Astrocyte (in vitro differentiated cells and primary cell): ENCODE measurements at regions not wholly inside any gene's neighbourhood (a gene's known extent, or its start where the extent isn't known, plus 50 kb on each side); places are given as distances from the start of the nearest gene placed in this dataset.

Experiments
- DNase-seq: peaks from one replicate; pipeline ENCODE4 v3.0.0-alpha.2; 2010; ENCODE audit warnings: low read depth
- FAIRE-seq: peaks from 2 replicates; lab custom pipeline; 2011; peaks lifted over from hg19 to GRCh38; lab: Jason Lieb, UNC
- H2AFZ ChIP-seq: 2 replicates; pipeline ENCODE4 v1.6.0; 2012; ENCODE audit warnings: low read depth, low read length, inconsistent platforms
- H3K27ac ChIP-seq: 2 replicates; pipeline ENCODE4 v1.5.1; 2011; ENCODE audit warnings: low read depth, low read length, inconsistent platforms
- H3K27me3 ChIP-seq: 2 replicates; pipeline ENCODE4 v1.6.0; 2011; ENCODE audit warnings: low read length, inconsistent platforms; ENCODE audit not compliant: insufficient read depth
- H3K36me3 ChIP-seq: 2 replicates; pipeline ENCODE4 v1.5.1; 2011; ENCODE audit warnings: low read length, inconsistent platforms; ENCODE audit not compliant: insufficient read depth
- H3K4me1 ChIP-seq: 2 replicates; pipeline ENCODE4 v1.5.1; 2011; ENCODE audit warnings: low read length, inconsistent platforms; ENCODE audit not compliant: insufficient read depth
- H3K4me2 ChIP-seq: 2 replicates; pipeline ENCODE4 v1.6.0; 2012; ENCODE audit warnings: low read length, inconsistent platforms
- H3K4me3 ChIP-seq: 2 replicates; pipeline ENCODE4 v1.5.1; 2011; ENCODE audit warnings: low read depth, mild to moderate bottlenecking, low read length, inconsistent platforms; ENCODE audit not compliant: insufficient read depth
- H3K79me2 ChIP-seq: 2 replicates; pipeline ENCODE4 v1.6.0; 2012; ENCODE audit warnings: mild to moderate bottlenecking, low read length, inconsistent platforms; ENCODE audit not compliant: insufficient read depth
- H3K9ac ChIP-seq: 2 replicates; pipeline ENCODE4 v1.6.0; 2012; ENCODE audit warnings: mild to moderate bottlenecking, low read length, inconsistent platforms
- H3K9me3 ChIP-seq: 2 replicates; pipeline ENCODE4 v1.5.1; 2012; ENCODE audit warnings: low read depth, mild to moderate bottlenecking, low read length, inconsistent platforms; ENCODE audit not compliant: insufficient read depth
- H4K20me1 ChIP-seq: 2 replicates; pipeline ENCODE4 v1.6.0; 2012; ENCODE audit warnings: low read length, inconsistent platforms; ENCODE audit not compliant: insufficient read depth
- H3K27ac Mint-ChIP-seq: one replicate; pipeline ENCODE4 v1.8.0; 2021; ENCODE audit warnings: mild to moderate bottlenecking, mixed read lengths; ENCODE audit not compliant: unreplicated experiment
- H3K27me3 Mint-ChIP-seq: one replicate; pipeline ENCODE4 v1.8.0; 2021; ENCODE audit warnings: low read depth, mixed read lengths; ENCODE audit not compliant: unreplicated experiment
- H3K36me3 Mint-ChIP-seq: one replicate; pipeline ENCODE4 v1.8.0; 2021; ENCODE audit warnings: low read depth, mixed read lengths; ENCODE audit not compliant: unreplicated experiment
- H3K4me1 Mint-ChIP-seq: one replicate; pipeline ENCODE4 v1.8.0; 2021; ENCODE audit warnings: low read depth, mixed read lengths; ENCODE audit not compliant: unreplicated experiment
- H3K4me3 Mint-ChIP-seq: one replicate; pipeline ENCODE4 v1.8.0; 2021; ENCODE audit warnings: mild to moderate bottlenecking, moderate library complexity, mixed read lengths; ENCODE audit not compliant: unreplicated experiment
- H3K9me3 Mint-ChIP-seq: one replicate; pipeline ENCODE4 v1.8.0; 2021; ENCODE audit warnings: mild to moderate bottlenecking, mixed read lengths; ENCODE audit not compliant: unreplicated experiment
- CTCF ChIP-seq: IDR thresholded peaks from 2 replicates; pipeline ENCODE4 v1.5.1; 2011; ENCODE audit warnings: low read depth, mild to moderate bottlenecking, inconsistent platforms, low read length, moderate library complexity; ENCODE audit not compliant: insufficient read depth
- EZH2 ChIP-seq: IDR thresholded peaks from 2 replicates; pipeline ENCODE4 v1.6.1; 2012; ENCODE audit warnings: mild to moderate bottlenecking, low read length, inconsistent platforms; ENCODE audit not compliant: insufficient read depth

DNA sequence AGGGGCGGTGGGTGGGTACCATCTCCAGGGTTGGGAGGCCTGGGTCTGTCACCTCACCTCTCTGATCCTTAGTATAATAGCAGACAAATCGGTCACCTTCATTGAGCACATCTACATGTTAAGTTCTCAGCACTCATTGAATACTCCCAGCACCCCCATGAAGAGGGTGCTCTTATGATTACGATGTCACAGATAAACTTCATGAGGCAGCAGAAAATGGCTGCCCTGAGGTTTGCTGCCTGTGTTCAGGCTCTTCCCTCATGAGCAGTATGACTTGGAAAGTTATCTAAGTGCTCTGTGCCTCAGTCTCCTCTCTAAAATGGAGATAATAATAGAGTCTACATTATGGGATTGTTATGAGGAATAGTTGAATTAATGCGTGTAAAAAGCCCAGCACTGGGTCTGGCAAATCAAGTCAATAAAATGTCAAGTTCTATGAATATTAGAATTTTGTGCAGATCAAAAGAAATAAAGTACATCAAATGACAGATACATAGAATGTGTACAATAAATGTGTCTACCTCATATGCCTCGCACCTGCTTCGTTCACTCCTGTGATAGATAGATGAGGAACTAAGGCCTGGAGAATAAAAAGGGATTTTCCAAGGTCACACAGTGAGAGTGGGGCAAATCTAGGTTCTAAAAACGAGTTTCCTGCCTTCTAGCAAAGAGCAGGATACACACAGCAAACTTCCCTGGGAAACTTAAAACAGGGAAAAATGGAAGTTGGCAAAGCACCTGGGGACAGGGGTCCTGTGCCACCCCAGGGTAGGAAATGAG lies 142.2 kb upstream of the MRPS22 start:
- Histone ChIP-seq H3K79me2 (no peaks in the 10 kb centered on the region), H3K27me3 (no peaks in the 10 kb centered on the region), H3K4me3 (no peak overlapping the region), H2AFZ (no peak overlapping the region), H3K4me1 (no peaks in the 10 kb centered on the region), H3K27ac (no peak overlapping the region), H3K36me3 (no peaks in the 10 kb centered on the region), H3K4me2 (no peak overlapping the region), H4K20me1 (no peaks in the 10 kb centered on the region), H3K9ac (no peak overlapping the region), H3K9me3 (no peaks in the 10 kb centered on the region)
- TF ChIP-seq CTCF = no peak
- Mint-ChIP-seq H3K4me1 (peaks cover 6% of the 10 kb centered on the region), H3K9me3 (peaks cover 15% of the 10 kb centered on the region), H3K36me3 (no peaks in the 10 kb centered on the region), H3K27ac (no peak overlapping the region), H3K27me3 (peaks cover 27% of the 10 kb centered on the region), H3K4me3 (no peak overlapping the region)
- FAIRE-seq = no peak
- no peak for DNase-seq

DNA sequence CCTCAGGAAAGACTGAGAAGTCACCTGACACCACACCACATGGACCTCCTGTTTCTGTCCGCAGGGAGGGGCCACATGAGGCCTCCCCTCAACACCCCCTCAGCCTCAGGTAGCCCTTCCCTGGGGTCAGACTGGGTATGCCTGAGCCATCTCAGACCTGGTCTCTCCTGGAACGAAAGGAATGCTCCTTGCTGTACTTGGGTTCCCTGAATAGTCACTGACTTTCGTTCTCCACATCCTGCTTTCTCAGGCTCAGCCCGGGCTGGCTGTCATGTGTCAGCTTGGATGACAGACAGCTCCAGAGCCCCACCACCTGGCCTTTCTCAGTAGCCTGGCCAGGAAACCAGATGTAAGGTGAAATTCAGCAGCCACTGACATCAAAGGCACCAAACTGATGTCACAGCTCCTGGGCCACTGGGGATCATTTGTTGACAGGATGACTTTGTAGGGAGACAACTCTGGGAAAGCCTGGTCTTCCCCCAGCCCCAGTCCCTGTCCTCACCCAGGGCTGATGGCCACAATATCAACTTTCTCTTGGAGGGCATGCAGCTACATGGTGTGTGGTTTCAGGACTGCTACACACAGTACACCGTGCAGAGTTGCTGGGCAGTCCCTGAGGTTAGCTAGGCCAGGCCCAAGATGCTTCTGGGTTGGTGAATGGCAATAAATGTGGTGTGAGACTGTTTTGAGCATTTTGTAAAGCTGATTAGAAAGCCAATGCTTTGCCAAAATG lies 141.4 kb upstream of the MRPS22 start:
- no peaks in the 10 kb centered on the region for H3K4me1 ChIP-seq
- DNase-seq = no peak
- Mint-ChIP-seq H3K27me3 (peaks cover 30% of the 10 kb centered on the region), H3K36me3 (no peaks in the 10 kb centered on the region), H3K9me3 (peaks cover 10% of the 10 kb centered on the region), H3K4me1 (peaks cover 6% of the 10 kb centered on the region), H3K27ac (peak overlapping the region; percentile 41), H3K4me3 (no peak overlapping the region)
- FAIRE-seq = no peak
- no peaks in the 10 kb centered on the region for H4K20me1 ChIP-seq
- no peak overlapping the region for H3K9ac ChIP-seq
- no peak for TF ChIP-seq CTCF
- no peak for TF ChIP-seq EZH2
- H3K27me3 ChIP-seq = no peaks in the 10 kb centered on the region
- H3K36me3 ChIP-seq = no peaks in the 10 kb centered on the region
- no peak overlapping the region for H3K27ac ChIP-seq
- H3K4me2 ChIP-seq = no peak overlapping the region
- no peaks in the 10 kb centered on the region for H3K9me3 ChIP-seq
- H3K4me3 ChIP-seq = no peak overlapping the region
- H2AFZ ChIP-seq = no peak overlapping the region
- H3K79me2 ChIP-seq = no peaks in the 10 kb centered on the region

DNA sequence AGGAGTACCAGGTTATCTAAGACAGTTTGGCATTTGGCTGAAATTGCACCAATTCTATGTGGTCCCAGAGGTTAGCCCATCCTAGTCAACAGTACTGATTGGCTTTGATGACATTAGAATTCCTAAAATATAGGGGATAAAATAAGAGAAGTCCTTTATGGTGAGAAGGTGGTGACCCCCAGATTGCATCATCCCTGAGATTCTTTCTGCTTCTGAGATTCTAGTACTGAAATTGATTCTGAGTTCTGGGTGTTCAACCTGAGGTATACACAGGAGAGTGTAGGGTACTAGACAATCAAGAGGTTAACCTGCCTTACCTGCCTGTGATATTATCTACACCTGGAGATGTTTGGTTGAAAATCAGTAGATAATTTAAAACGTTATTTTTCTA lies 140.9 kb upstream of the MRPS22 start:
- Histone ChIP-seq H2AFZ (no peak overlapping the region), H3K27me3 (no peaks in the 10 kb centered on the region), H3K36me3 (no peaks in the 10 kb centered on the region), H3K4me1 (no peaks in the 10 kb centered on the region), H3K79me2 (no peaks in the 10 kb centered on the region), H3K9me3 (no peaks in the 10 kb centered on the region), H4K20me1 (no peaks in the 10 kb centered on the region), H3K9ac (no peak overlapping the region), H3K4me2 (no peak overlapping the region), H3K4me3 (no peak overlapping the region), H3K27ac (no peak overlapping the region)
- peaks cover 6% of the 10 kb centered on the region for H3K4me1 Mint-ChIP-seq
- no peak overlapping the region for H3K4me3 Mint-ChIP-seq
- no peaks in the 10 kb centered on the region for H3K36me3 Mint-ChIP-seq
- FAIRE-seq = no peak
- DNase-seq = no peak
- TF ChIP-seq CTCF = no peak
- no peak for TF ChIP-seq EZH2
- peaks cover 4% of the 10 kb centered on the region for H3K9me3 Mint-ChIP-seq
- peaks cover 28% of the 10 kb centered on the region for H3K27me3 Mint-ChIP-seq
- H3K27ac Mint-ChIP-seq = peak overlapping the region; percentile 41
